SK-N-SH treated with all-trans-retinoic acid at 6 μM for 48 hours (cell line): ENCODE measurements at regions not wholly inside any gene's neighbourhood (a gene's known extent, or its start where the extent isn't known, plus 50 kb on each side); places are given as distances from the start of the nearest gene placed in this dataset.

Experiments
- ATAC-seq: fragments of 200-7000 bp; cut with Tn5 transposase; 3 replicates; pipeline ENCODE4 v1.9.1; 2020; ENCODE audit warnings: mild to moderate bottlenecking, moderate library complexity
- ARNTL ChIP-seq: fragments of 450-650 bp; formaldehyde crosslinking; IDR thresholded peaks from 2 replicates; pipeline ENCODE4 v1.5.0; 2020; ENCODE audit warnings: low read depth, mild to moderate bottlenecking, moderate library complexity, borderline replicate concordance
- BACH2 ChIP-seq: fragments of 250-450 bp; sonication (Bioruptor Pico); IDR thresholded peaks from 2 replicates; pipeline ENCODE4 v1.9.0; 2021; ENCODE audit warnings: mild to moderate bottlenecking, borderline replicate concordance
- CSDC2 ChIP-seq: fragments of 250-450 bp; sonication (Bioruptor Pico); IDR thresholded peaks from 2 replicates; pipeline ENCODE4 v1.5.0; 2020; ENCODE audit warnings: mild to moderate bottlenecking, moderate library complexity
- ESRRG ChIP-seq: fragments of 250-450 bp; sonication (Bioruptor Pico); IDR thresholded peaks from 2 replicates; pipeline ENCODE4 v1.6.1; 2021; ENCODE audit warnings: mild to moderate bottlenecking
- GLIS3 ChIP-seq: fragments of 250-450 bp; sonication (Bioruptor Pico); IDR thresholded peaks from 2 replicates; pipeline ENCODE4 v1.5.0; 2020; ENCODE audit warnings: mild to moderate bottlenecking, moderate library complexity
- ISL1 ChIP-seq: fragments of 250-450 bp; sonication (Bioruptor Pico); IDR thresholded peaks from 2 replicates; pipeline ENCODE4 v2.1.2; 2022; ENCODE audit warnings: mild to moderate bottlenecking, moderate library complexity
- OSR1 ChIP-seq: fragments of 250-450 bp; sonication (Bioruptor Pico); IDR thresholded peaks from 2 replicates; pipeline ENCODE4 v1.8.0; 2022; ENCODE audit warnings: moderate library complexity, mild to moderate bottlenecking, inconsistent platforms
- PPARA ChIP-seq: fragments of 250-450 bp; sonication (Bioruptor Pico); IDR thresholded peaks from 2 replicates; pipeline ENCODE4 v1.5.0; 2020; ENCODE audit warnings: mild to moderate bottlenecking, borderline replicate concordance
- RARB ChIP-seq: fragments of 250-450 bp; sonication (Bioruptor Pico); IDR thresholded peaks from 2 replicates; pipeline ENCODE4 v1.8.0; 2021; ENCODE audit warnings: mild to moderate bottlenecking, moderate library complexity
- SNAI2 ChIP-seq: fragments of 250-450 bp; sonication (Bioruptor Pico); IDR thresholded peaks from 2 replicates; pipeline ENCODE4 v1.5.0; 2020; ENCODE audit warnings: mild to moderate bottlenecking, moderate library complexity
- TOX ChIP-seq: fragments of 250-450 bp; sonication (Bioruptor Pico); IDR thresholded peaks from 2 replicates; pipeline ENCODE4 v1.8.0; 2021; ENCODE audit warnings: mild to moderate bottlenecking, moderate library complexity, borderline replicate concordance
- ZC3H10 ChIP-seq: fragments of 250-450 bp; sonication (Bioruptor Pico); IDR thresholded peaks from 2 replicates; pipeline ENCODE4 v1.5.1; 2021; ENCODE audit warnings: mild to moderate bottlenecking, moderate library complexity
- ZFP3 ChIP-seq: fragments of 250-450 bp; sonication (Bioruptor Pico); IDR thresholded peaks from 2 replicates; pipeline ENCODE4 v1.5.0; 2020; ENCODE audit warnings: mild to moderate bottlenecking, moderate library complexity
- ZFP30 ChIP-seq: fragments of 450-650 bp; formaldehyde crosslinking; IDR thresholded peaks from 2 replicates; pipeline ENCODE4 v1.5.0; 2022; ENCODE audit warnings: mild to moderate bottlenecking, moderate library complexity
- ZNF565 ChIP-seq: fragments of 450-650 bp; formaldehyde crosslinking; conservative IDR thresholded peaks from 2 replicates; pipeline ENCODE4 v1.5.0; 2020; ENCODE audit warnings: low read depth, mild to moderate bottlenecking, moderate library complexity
- ZNF8 ChIP-seq: fragments of 450-650 bp; formaldehyde crosslinking; IDR thresholded peaks from 2 replicates; pipeline ENCODE4 v1.5.0; 2020; ENCODE audit warnings: mild to moderate bottlenecking, moderate library complexity
- TF ChIP-seq, protein P1 (sequence below): fragments of 250-450 bp; sonication (Bioruptor Pico); IDR thresholded peaks from 2 replicates; pipeline ENCODE4 v1.8.0; 2020; ENCODE audit warnings: mild to moderate bottlenecking, moderate library complexity, borderline replicate concordance
- TF ChIP-seq, protein P2 (sequence below): fragments of 250-450 bp; sonication (Bioruptor Pico); IDR thresholded peaks from 2 replicates; pipeline ENCODE4 v1.8.0; 2021; ENCODE audit warnings: low read depth, mild to moderate bottlenecking, moderate library complexity, borderline replicate concordance
- TF ChIP-seq, protein P3 (sequence below): fragments of 250-450 bp; sonication (Bioruptor Pico); IDR thresholded peaks from 2 replicates; pipeline ENCODE4 v1.5.1; 2021; ENCODE audit warnings: mild to moderate bottlenecking, moderate library complexity
- TF ChIP-seq, protein P4 (sequence below): fragments of 250-450 bp; sonication (Bioruptor Pico); IDR thresholded peaks from 2 replicates; pipeline ENCODE4 v1.5.1; 2020; ENCODE audit warnings: low read depth, mild to moderate bottlenecking, moderate library complexity
- TF ChIP-seq, protein P5 (sequence below): fragments of 250-450 bp; sonication (Bioruptor Pico); IDR thresholded peaks from 2 replicates; pipeline ENCODE4 v1.5.0; 2020; ENCODE audit warnings: mild to moderate bottlenecking, moderate library complexity

DNA sequence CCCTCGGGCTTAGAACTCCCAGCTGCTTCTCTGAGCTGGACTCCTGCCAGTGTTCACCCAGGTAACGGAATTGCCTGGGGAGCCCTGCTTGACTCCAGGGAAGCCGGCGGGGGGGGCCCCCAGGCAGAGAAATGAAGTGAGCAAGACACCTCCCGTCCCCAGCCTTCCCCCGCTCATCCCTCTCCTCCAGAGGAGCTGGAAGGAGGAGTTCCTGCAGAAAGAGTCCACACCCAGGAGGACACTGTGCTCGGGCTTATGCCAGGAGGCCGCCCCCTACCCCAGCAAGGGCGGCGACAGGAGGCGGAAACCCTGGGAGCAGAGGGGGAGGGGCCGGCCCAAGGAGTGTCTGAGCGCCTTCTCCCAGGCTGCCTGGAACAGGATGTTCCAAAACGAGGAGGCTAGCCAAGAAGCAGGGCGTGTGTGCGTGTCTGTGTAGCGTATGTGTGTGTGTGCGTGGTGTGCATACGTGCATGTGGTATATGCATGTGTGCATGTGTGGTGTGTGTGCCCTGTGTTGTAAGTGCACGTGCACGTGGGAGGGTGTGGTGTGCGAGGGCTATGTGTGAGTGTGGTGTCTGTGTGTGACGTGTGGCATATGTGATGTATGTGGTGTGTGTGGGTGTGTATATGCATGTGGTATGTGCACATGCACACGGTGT, 511.3 kb downstream of the SHQ1 start:
- TF ChIP-seq ZFP30 (CRISPR knock-in tag) = no peak
- TF ChIP-seq, protein P1, sequence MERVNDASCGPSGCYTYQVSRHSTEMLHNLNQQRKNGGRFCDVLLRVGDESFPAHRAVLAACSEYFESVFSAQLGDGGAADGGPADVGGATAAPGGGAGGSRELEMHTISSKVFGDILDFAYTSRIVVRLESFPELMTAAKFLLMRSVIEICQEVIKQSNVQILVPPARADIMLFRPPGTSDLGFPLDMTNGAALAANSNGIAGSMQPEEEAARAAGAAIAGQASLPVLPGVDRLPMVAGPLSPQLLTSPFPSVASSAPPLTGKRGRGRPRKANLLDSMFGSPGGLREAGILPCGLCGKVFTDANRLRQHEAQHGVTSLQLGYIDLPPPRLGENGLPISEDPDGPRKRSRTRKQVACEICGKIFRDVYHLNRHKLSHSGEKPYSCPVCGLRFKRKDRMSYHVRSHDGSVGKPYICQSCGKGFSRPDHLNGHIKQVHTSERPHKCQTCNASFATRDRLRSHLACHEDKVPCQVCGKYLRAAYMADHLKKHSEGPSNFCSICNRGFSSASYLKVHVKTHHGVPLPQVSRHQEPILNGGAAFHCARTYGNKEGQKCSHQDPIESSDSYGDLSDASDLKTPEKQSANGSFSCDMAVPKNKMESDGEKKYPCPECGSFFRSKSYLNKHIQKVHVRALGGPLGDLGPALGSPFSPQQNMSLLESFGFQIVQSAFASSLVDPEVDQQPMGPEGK (CRISPR knock-in tag) = 0 out of 2 replicates have a peak, but pooled peaks have one; percentile 42
- TF ChIP-seq, protein P2, sequence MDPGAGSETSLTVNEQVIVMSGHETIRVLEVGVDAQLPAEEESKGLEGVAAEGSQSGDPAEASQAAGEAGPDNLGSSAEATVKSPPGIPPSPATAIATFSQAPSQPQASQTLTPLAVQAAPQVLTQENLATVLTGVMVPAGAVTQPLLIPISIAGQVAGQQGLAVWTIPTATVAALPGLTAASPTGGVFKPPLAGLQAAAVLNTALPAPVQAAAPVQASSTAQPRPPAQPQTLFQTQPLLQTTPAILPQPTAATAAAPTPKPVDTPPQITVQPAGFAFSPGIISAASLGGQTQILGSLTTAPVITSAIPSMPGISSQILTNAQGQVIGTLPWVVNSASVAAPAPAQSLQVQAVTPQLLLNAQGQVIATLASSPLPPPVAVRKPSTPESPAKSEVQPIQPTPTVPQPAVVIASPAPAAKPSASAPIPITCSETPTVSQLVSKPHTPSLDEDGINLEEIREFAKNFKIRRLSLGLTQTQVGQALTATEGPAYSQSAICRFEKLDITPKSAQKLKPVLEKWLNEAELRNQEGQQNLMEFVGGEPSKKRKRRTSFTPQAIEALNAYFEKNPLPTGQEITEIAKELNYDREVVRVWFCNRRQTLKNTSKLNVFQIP (CRISPR knock-in tag) = no peak
- ATAC-seq = peak; percentile 26

DNA sequence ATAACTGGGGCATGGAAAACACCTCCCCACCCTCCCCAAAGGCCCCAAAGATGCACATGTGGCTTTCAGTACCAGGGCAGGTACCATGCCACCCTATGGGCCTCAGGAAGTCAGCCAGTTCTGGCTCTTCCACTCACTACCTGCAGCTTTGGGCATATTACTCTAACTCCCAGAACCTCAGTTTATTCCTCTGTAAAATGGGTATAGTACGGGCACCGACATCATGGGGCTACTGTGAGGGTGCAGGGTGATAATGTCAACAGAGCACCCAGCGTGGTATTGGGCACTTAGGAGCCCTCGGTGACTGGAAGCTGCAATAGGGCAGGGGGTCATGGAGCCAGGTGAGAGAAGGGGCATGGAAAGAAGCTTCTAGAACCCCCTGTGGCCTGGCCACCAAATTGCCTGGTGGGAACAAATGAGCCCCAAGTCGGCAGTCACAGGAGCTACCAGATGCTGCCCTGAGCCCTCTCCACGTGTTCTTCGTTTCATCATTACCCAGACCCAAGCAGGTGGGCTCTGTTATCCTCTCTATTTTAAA, 512.1 kb downstream of the SHQ1 start:
- ATAC-seq = no peak
- TF ChIP-seq, protein P3, sequence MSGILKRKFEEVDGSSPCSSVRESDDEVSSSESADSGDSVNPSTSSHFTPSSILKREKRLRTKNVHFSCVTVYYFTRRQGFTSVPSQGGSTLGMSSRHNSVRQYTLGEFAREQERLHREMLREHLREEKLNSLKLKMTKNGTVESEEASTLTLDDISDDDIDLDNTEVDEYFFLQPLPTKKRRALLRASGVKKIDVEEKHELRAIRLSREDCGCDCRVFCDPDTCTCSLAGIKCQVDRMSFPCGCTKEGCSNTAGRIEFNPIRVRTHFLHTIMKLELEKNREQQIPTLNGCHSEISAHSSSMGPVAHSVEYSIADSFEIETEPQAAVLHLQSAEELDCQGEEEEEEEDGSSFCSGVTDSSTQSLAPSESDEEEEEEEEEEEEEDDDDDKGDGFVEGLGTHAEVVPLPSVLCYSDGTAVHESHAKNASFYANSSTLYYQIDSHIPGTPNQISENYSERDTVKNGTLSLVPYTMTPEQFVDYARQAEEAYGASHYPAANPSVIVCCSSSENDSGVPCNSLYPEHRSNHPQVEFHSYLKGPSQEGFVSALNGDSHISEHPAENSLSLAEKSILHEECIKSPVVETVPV (CRISPR knock-in tag) = no peak
- TF ChIP-seq ARNTL = no peak
- no peak for TF ChIP-seq CSDC2 (CRISPR knock-in tag)
- TF ChIP-seq ZFP30 (CRISPR knock-in tag) = no peak
- no peak for TF ChIP-seq GLIS3 (CRISPR knock-in tag)
- no peak for TF ChIP-seq BACH2
- TF ChIP-seq SNAI2 = no peak
- TF ChIP-seq PPARA = no peak
- TF ChIP-seq, protein P4, sequence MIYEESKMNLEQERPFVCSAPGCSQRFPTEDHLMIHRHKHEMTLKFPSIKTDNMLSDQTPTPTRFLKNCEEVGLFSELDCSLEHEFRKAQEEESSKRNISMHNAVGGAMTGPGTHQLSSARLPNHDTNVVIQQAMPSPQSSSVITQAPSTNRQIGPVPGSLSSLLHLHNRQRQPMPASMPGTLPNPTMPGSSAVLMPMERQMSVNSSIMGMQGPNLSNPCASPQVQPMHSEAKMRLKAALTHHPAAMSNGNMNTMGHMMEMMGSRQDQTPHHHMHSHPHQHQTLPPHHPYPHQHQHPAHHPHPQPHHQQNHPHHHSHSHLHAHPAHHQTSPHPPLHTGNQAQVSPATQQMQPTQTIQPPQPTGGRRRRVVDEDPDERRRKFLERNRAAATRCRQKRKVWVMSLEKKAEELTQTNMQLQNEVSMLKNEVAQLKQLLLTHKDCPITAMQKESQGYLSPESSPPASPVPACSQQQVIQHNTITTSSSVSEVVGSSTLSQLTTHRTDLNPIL = no peak
- TF ChIP-seq ZC3H10 (CRISPR knock-in tag) = no peak
- TF ChIP-seq RARB (CRISPR knock-in tag) = no peak
- TF ChIP-seq ISL1 (CRISPR knock-in tag) = no peak
- TF ChIP-seq OSR1 (CRISPR knock-in tag) = no peak
- no peak for TF ChIP-seq ESRRG (CRISPR knock-in tag)
- TF ChIP-seq ZFP3 (CRISPR knock-in tag) = no peak
- TF ChIP-seq ZNF565 (CRISPR knock-in tag) = no peak
- no peak for TF ChIP-seq TOX
- TF ChIP-seq, protein P5, sequence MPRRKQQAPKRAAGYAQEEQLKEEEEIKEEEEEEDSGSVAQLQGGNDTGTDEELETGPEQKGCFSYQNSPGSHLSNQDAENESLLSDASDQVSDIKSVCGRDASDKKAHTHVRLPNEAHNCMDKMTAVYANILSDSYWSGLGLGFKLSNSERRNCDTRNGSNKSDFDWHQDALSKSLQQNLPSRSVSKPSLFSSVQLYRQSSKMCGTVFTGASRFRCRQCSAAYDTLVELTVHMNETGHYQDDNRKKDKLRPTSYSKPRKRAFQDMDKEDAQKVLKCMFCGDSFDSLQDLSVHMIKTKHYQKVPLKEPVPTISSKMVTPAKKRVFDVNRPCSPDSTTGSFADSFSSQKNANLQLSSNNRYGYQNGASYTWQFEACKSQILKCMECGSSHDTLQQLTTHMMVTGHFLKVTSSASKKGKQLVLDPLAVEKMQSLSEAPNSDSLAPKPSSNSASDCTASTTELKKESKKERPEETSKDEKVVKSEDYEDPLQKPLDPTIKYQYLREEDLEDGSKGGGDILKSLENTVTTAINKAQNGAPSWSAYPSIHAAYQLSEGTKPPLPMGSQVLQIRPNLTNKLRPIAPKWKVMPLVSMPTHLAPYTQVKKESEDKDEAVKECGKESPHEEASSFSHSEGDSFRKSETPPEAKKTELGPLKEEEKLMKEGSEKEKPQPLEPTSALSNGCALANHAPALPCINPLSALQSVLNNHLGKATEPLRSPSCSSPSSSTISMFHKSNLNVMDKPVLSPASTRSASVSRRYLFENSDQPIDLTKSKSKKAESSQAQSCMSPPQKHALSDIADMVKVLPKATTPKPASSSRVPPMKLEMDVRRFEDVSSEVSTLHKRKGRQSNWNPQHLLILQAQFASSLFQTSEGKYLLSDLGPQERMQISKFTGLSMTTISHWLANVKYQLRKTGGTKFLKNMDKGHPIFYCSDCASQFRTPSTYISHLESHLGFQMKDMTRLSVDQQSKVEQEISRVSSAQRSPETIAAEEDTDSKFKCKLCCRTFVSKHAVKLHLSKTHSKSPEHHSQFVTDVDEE (CRISPR knock-in tag) = no peak

DNA sequence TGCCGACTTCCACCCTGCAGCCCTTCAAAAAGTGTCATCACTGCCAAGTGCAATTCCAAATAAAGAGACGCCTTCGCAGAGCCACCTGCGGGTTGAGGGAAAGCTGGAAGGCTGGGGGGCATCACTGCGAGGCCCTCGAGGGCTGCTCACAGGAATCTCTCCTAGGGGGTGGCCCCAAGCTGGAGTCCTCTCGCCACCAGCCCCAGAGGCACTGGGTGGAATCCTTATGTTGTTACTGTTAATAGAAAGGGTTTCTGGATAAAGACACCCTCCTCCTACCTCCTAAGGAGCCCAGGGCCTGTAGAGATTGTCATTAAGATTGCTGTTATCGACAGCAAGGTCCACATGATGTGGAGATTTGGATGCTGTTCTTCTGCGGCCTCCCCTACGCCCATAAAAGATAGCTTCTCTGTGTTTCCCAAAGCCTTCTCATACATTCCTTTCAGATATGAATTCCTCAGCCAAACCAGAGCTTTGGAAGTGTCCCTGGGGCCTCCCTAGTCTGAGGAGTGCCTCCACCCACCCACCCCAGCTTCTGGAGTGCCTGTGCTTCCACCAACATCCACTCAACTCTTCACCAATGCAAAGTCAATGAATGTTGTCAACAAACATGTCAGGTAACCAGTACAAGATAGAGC, 512.7 kb downstream of the SHQ1 start:
- ATAC-seq = no peak
- TF ChIP-seq, protein P4 = no peak
- TF ChIP-seq ZNF8 (CRISPR knock-in tag) (no peak), ESRRG (CRISPR knock-in tag) (no peak), ZC3H10 (CRISPR knock-in tag) (no peak), GLIS3 (CRISPR knock-in tag) (no peak), SNAI2 (no peak)
- TF ChIP-seq, protein P3 (CRISPR knock-in tag) = no peak
- TF ChIP-seq, protein P2 (CRISPR knock-in tag) = no peak
